ENCODE measurements at regions not wholly inside any gene's neighbourhood (a gene's known extent, or its start where the extent isn't known, plus 50 kb on each side); places are given as distances from the start of the nearest gene placed in this dataset.

- DNase-seq (ENCODE audit: low read depth) = no peak
- H3K4me3 ChIP-seq (ENCODE audit: low read depth, low read length) = no peak overlapping the region
- TF ChIP-seq, protein P1, sequence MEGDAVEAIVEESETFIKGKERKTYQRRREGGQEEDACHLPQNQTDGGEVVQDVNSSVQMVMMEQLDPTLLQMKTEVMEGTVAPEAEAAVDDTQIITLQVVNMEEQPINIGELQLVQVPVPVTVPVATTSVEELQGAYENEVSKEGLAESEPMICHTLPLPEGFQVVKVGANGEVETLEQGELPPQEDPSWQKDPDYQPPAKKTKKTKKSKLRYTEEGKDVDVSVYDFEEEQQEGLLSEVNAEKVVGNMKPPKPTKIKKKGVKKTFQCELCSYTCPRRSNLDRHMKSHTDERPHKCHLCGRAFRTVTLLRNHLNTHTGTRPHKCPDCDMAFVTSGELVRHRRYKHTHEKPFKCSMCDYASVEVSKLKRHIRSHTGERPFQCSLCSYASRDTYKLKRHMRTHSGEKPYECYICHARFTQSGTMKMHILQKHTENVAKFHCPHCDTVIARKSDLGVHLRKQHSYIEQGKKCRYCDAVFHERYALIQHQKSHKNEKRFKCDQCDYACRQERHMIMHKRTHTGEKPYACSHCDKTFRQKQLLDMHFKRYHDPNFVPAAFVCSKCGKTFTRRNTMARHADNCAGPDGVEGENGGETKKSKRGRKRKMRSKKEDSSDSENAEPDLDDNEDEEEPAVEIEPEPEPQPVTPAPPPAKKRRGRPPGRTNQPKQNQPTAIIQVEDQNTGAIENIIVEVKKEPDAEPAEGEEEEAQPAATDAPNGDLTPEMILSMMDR (conservative IDR thresholded peaks at IDR 0.05; ENCODE audit: low read depth, low read length) = no peak
Measured at GRCh38 chr6:23704479-23705052, 421.4 kb upstream of the NRSN1 start.

GRCh38 chr6:23705697-23706096, 420.3 kb upstream of the NRSN1 start:
- no peak overlapping the region for H3K4me3 ChIP-seq (ENCODE audit: low read depth, low read length)
- DNase-seq (ENCODE audit: low read depth) = no peak
- TF ChIP-seq, protein P1 (conservative IDR thresholded peaks at IDR 0.05; ENCODE audit: low read depth, low read length) = no peak

- DNase-seq (ENCODE audit: low read depth) = no peak
- H3K4me3 ChIP-seq (ENCODE audit: low read depth, low read length) = no peak overlapping the region
- TF ChIP-seq, protein P1 (conservative IDR thresholded peaks at IDR 0.05; ENCODE audit: low read depth, low read length) = no peak
Measured at GRCh38 chr6:23712756-23713155, 413.3 kb upstream of the NRSN1 start.

DNA sequence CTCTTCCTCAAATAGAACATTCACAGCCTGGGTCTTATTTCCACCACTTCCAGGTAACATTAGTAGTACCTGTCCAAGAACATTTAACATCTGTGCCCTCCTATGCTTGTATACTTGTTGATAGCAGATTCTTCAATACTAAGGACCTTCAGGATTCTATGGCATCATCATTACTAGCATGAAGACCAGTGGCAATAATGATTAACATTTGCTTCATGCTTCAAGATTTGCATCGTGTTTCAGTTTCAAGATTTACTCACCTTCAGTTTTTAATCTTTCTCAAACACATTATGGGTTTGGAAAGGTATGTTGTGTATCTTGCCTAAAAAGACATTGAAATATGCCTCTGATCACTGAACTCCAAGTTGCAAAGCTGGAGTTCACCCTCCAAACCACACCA, 412.8 kb upstream of the NRSN1 start:
- TF ChIP-seq, protein P1 (conservative IDR thresholded peaks at IDR 0.05; ENCODE audit: low read depth, low read length) = no peak
- DNase-seq (ENCODE audit: low read depth) = no peak
- no peak overlapping the region for H3K4me3 ChIP-seq (ENCODE audit: low read depth, low read length)

DNA sequence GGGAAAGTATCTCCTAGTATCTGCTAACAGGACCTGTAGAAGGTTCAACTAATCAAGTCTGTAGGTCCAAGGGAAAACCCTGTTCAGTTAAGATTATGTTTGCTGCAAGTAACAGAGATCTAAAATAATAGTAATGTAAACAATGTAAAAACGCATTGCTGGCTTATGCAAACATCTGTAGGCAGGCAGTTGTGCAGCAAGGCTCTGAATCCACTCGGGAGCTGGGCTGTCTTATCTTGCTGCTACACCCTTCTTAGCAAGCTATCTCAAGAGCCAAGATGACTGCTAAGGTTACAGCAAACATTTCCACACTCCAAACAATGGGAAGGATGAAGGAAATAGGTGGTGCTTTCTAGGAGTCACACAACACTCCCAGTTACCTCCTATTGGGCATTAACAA, 397.3 kb upstream of the NRSN1 start:
- TF ChIP-seq, protein P1 (conservative IDR thresholded peaks at IDR 0.05; ENCODE audit: low read depth, low read length) = no peak
- DNase-seq (ENCODE audit: low read depth) = peak; percentile 5
- H3K4me3 ChIP-seq (ENCODE audit: low read depth, low read length) = no peak overlapping the region

GRCh38 chr6:23731609-23732008, 394.4 kb upstream of the NRSN1 start:
- DNase-seq (ENCODE audit: low read depth) = no peak
- TF ChIP-seq, protein P1 (conservative IDR thresholded peaks at IDR 0.05; ENCODE audit: low read depth, low read length) = no peak
- H3K4me3 ChIP-seq (ENCODE audit: low read depth, low read length) = no peak overlapping the region

DNA sequence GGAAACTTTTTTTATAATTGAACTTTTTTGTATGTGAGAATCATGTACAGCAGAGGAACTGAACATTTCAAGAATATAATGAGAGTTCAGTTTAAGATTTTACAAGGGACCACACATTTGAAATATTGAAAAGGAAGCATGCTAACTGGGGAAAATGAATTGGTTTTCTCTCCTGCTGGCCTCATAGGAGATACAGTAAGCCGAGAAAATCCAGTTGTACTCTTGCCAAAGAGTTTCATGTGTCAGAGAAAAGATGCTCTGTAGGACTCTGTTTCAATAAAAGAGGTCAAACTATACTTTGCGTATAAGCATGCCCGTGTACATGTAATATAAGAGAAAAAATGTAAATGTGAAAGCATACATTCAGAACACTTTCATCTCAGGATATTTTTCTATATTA, 393.5 kb upstream of the NRSN1 start:
- DNase-seq (ENCODE audit: low read depth) = no peak
- TF ChIP-seq, protein P1 (conservative IDR thresholded peaks at IDR 0.05; ENCODE audit: low read depth, low read length) = no peak
- H3K4me3 ChIP-seq (ENCODE audit: low read depth, low read length) = no peak overlapping the region
